ENCODE measurements at regions not wholly inside any gene's neighbourhood (a gene's known extent, or its start where the extent isn't known, plus 50 kb on each side); places are given as distances from the start of the nearest gene placed in this dataset.

DNA sequence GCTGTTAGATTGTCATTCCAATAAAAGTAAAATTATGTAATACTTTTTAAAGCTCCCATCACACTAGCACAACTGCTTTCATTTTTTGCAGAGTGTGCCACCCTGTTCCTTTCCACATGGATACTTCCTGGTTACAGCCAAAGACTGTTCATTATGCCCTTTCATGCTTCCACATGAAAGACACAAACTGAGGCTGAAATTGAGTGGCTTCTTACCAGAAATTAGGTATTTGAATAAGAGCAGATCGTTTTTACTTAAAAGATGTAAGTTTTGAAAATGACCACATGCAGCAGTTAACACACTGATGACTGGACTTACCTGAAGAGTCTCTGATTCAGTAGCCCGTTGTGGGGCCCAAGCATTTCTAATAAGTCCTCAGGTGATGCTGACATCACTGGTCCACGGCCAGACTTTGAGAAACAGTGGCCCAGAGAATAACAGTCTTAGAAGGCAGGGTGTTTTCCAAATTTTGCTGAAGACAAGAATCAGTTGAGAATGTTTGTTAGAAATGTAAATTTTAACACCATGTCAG is 187.6 kb upstream of the DMRT1 start:
- ATAC-seq (no peak), FAIRE-seq (no peak), DNase-seq (ENCODE audit: low spot score) (no peak)
- H3K36me3 ChIP-seq (replicated peaks in 1 of 2; ENCODE audit: control insufficient read depth in 1 of 2, insufficient read depth in 2 of 2, low read length in 2 of 2), result no peaks in the 10 kb centered on the region
- H3K27me3 ChIP-seq (ENCODE audit: control insufficient read depth in 1 of 2, insufficient read depth in 2 of 2, low read length in 2 of 2), result no peaks in the 10 kb centered on the region
- H3K4me2 ChIP-seq (ENCODE audit: low read depth, low read length), result no peak overlapping the region
- no peaks in the 10 kb centered on the region for H3K79me2 ChIP-seq (ENCODE audit: insufficient read depth, low read length)
- TF ChIP-seq JDP2 (CRISPR knock-in tag; IDR thresholded peaks at IDR 0.05; ENCODE audit: borderline replicate concordance), result no peak
- no peak for TF ChIP-seq ZNF343 (CRISPR knock-in tag; IDR thresholded peaks at IDR 0.05)
- H3K9me3 ChIP-seq (ENCODE audit: low read length), result no peaks in the 10 kb centered on the region
- no peaks in the 10 kb centered on the region for H4K20me1 ChIP-seq (ENCODE audit: insufficient read depth, low read length)
- intact Hi-C loops (cut with micrococcal nuclease; ENCODE audit: unreplicated experiment), result no loop called here
- no peak overlapping the region for H2AFZ ChIP-seq (ENCODE audit: low read length)
- no peak overlapping the region for H3K9ac ChIP-seq (ENCODE audit: insufficient read depth, low read depth, low read length)
- H3K27ac ChIP-seq (ENCODE audit: extremely low read length, insufficient read depth, low read length), result no peak overlapping the region
- no TSS peak for BruUV-seq (replicated peaks)
- ChIA-PET CTCF (ENCODE audit: low intra/inter-chr PET ratio, low total read pairs) (no interaction called here), POLR2A (no interaction called here)
- 0 out of 2 replicates have a peak, but pooled peaks cover 6% of the 10 kb centered on the region for H3K4me1 ChIP-seq (ENCODE audit: insufficient read depth, low read length)
- in situ Hi-C loops (cut with HindIII; ENCODE audit: extremely low pct_ligation_motif_present, low pct_unique_long_range_greater_than_20kb), result no loop called here
- WGBS (ENCODE audit: low lambda C conversion rate), result 70% methylated on average over 3 of the region's 3 CpGs
- H3K4me3 ChIP-seq (replicated peaks in 1 of 3; ENCODE audit: insufficient read depth in 1 of 3, low read depth in 2 of 3, low read length in 3 of 3), result no peak overlapping the region

DNA sequence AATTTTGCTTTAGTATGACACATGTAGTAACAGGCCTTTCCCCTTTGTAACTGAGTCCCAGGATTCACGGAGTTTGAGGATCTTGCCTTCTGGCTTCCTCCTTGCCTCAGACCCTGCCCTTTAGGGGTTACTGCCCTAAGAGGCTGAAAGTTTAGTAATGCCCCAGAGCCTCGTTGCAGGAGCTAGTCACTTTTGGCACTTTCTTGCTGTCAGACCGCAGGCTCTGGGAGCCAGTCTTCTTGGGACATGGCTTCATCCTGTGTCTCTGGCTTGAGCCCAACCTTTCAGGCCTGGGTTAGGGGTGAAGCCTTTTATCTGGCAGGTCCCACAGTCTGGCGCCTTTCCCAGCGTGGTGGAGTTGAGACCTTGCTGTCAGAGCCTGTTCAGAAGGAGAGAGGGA is 185.6 kb upstream of the DMRT1 start:
- CTCF ChIA-PET (ENCODE audit: low intra/inter-chr PET ratio, low total read pairs), result no interaction called here
- 97% methylated on average over 4 of the region's 5 CpGs for WGBS (ENCODE audit: low lambda C conversion rate)

More for the DNA sequence above, 185.6 kb upstream of the DMRT1 start:
- H3K9ac ChIP-seq (ENCODE audit: insufficient read depth, low read depth, low read length), result no peak overlapping the region
- FAIRE-seq (no peak), ATAC-seq (no peak), DNase-seq (ENCODE audit: low spot score) (no peak)
- H3K79me2 ChIP-seq (ENCODE audit: insufficient read depth, low read length), result no peaks in the 10 kb centered on the region
- TF ChIP-seq, protein P1, sequence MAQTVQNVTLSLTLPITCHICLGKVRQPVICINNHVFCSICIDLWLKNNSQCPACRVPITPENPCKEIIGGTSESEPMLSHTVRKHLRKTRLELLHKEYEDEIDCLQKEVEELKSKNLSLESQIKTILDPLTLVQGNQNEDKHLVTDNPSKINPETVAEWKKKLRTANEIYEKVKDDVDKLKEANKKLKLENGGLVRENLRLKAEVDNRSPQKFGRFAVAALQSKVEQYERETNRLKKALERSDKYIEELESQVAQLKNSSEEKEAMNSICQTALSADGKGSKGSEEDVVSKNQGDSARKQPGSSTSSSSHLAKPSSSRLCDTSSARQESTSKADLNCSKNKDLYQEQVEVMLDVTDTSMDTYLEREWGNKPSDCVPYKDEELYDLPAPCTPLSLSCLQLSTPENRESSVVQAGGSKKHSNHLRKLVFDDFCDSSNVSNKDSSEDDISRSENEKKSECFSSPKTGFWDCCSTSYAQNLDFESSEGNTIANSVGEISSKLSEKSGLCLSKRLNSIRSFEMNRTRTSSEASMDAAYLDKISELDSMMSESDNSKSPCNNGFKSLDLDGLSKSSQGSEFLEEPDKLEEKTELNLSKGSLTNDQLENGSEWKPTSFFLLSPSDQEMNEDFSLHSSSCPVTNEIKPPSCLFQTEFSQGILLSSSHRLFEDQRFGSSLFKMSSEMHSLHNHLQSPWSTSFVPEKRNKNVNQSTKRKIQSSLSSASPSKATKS (CRISPR knock-in tag; IDR thresholded peaks at IDR 0.05), result no peak
- no peak for TF ChIP-seq EZH2 (conservative IDR thresholded peaks at IDR 0.05; ENCODE audit: low read depth, low read length)
- no peak for TF ChIP-seq ZNF253 (CRISPR knock-in tag; IDR thresholded peaks at IDR 0.05; ENCODE audit: borderline replicate concordance)
- TF ChIP-seq, protein P2, sequence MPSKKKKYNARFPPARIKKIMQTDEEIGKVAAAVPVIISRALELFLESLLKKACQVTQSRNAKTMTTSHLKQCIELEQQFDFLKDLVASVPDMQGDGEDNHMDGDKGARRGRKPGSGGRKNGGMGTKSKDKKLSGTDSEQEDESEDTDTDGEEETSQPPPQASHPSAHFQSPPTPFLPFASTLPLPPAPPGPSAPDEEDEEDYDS (CRISPR knock-in tag; IDR thresholded peaks at IDR 0.05), result no peak
- no peak overlapping the region for H3K4me3 ChIP-seq (replicated peaks in 1 of 3; ENCODE audit: insufficient read depth in 1 of 3, low read depth in 2 of 3, low read length in 3 of 3)
- H3K9me3 ChIP-seq (ENCODE audit: low read length), result no peaks in the 10 kb centered on the region
- H3K27ac ChIP-seq (ENCODE audit: extremely low read length, insufficient read depth, low read length), result no peak overlapping the region
- in situ Hi-C loops (cut with HindIII; ENCODE audit: extremely low pct_ligation_motif_present, low pct_unique_long_range_greater_than_20kb) (no loop called here), intact Hi-C loops (cut with micrococcal nuclease; ENCODE audit: unreplicated experiment) (no loop called here)
- H4K20me1 ChIP-seq (ENCODE audit: insufficient read depth, low read length), result no peaks in the 10 kb centered on the region
- no peak overlapping the region for H2AFZ ChIP-seq (ENCODE audit: low read length)
- POLR2A ChIA-PET, result no interaction called here
- H3K4me1 ChIP-seq (ENCODE audit: insufficient read depth, low read length), result peaks cover 8% of the 10 kb centered on the region
- no TSS peak for BruUV-seq (replicated peaks)
- H3K27me3 ChIP-seq (ENCODE audit: control insufficient read depth in 1 of 2, insufficient read depth in 2 of 2, low read length in 2 of 2), result no peaks in the 10 kb centered on the region
- no peak overlapping the region for H3K4me2 ChIP-seq (ENCODE audit: low read depth, low read length)
- no peaks in the 10 kb centered on the region for H3K36me3 ChIP-seq (replicated peaks in 1 of 2; ENCODE audit: control insufficient read depth in 1 of 2, insufficient read depth in 2 of 2, low read length in 2 of 2)

Data from HepG2 (cell line).